OCI-LY7 (cell line): ENCODE measurements at regions not wholly inside any gene's neighbourhood (a gene's known extent, or its start where the extent isn't known, plus 50 kb on each side); places are given as distances from the start of the nearest gene placed in this dataset.

Experiments used
- BruUV-seq: library from RNA; stranded (reverse); fragments of 400-500 nt; replicated peaks from 2 replicates; lab custom pipeline; 2021; lab: Mats Ljungman, UMichigan
- CTCF ChIA-PET: fragments of 300-600 bp; sonication (Branson Sonifier 250); formaldehyde crosslinking; loops from one replicate; lab custom pipeline; 2022; ENCODE audit warnings: antibody characterized with exemption; ENCODE audit not compliant: unreplicated experiment; lab: Charles Lee
- POLR2A ChIA-PET: fragments of 300-600 bp; sonication (Branson Sonifier 250); formaldehyde crosslinking; loops from one replicate; lab custom pipeline; 2022; ENCODE audit warnings: antibody characterized with exemption; lab: Charles Lee
- DNase-seq: peaks from one replicate; pipeline ENCODE4 v3.0.0-alpha.2; 2015; ENCODE audit warnings: low spot score
- H2AFZ ChIP-seq: fragments of 200-600 bp; sonication (generic), shearing (Covaris generic); 2 replicates; pipeline ENCODE4 v1.6.1; 2014; ENCODE audit warnings: mild to moderate bottlenecking, antibody characterized with exemption, low read length, moderate library complexity
- H3K27ac ChIP-seq: fragments of 200-600 bp; sonication (generic); 2 replicates; pipeline ENCODE4 v1.5.1; 2014; ENCODE audit warnings: mixed run types, low read depth, mild to moderate bottlenecking, moderate library complexity, low read length, inconsistent platforms; ENCODE audit not compliant: poor library complexity, severe bottlenecking
- H3K36me3 ChIP-seq: fragments of 200-600 bp; sonication (generic); 2 replicates; pipeline ENCODE4 v1.6.1; 2014; ENCODE audit warnings: mild to moderate bottlenecking, antibody characterized with exemption, low read length, moderate library complexity, mixed read lengths; ENCODE audit not compliant: insufficient read depth
- H3K4me1 ChIP-seq: fragments of 200-600 bp; sonication (generic); 2 replicates; pipeline ENCODE4 v1.5.1; 2014; ENCODE audit warnings: mild to moderate bottlenecking, low read length; ENCODE audit not compliant: insufficient read depth, poor library complexity, severe bottlenecking
- H3K4me2 ChIP-seq: fragments of 200-600 bp; sonication (generic); 2 replicates; pipeline ENCODE4 v1.6.1; 2014; ENCODE audit warnings: mild to moderate bottlenecking, low read length
- H3K4me3 ChIP-seq: fragments of 200-600 bp; sonication (generic); 2 replicates; pipeline ENCODE4 v1.5.1; 2014; ENCODE audit warnings: mild to moderate bottlenecking, low read depth, low read length; ENCODE audit not compliant: poor library complexity, severe bottlenecking
- H3K79me2 ChIP-seq: fragments of 200-600 bp; sonication (generic); 2 replicates; pipeline ENCODE4 v1.6.1; 2016; ENCODE audit warnings: low read depth, mild to moderate bottlenecking, low read length, moderate library complexity, mixed read lengths; ENCODE audit not compliant: insufficient read depth
- H3K9me2 ChIP-seq: fragments of 200-600 bp; sonication (generic); 2 replicates; pipeline ENCODE4 v1.6.1; 2016; ENCODE audit warnings: mild to moderate bottlenecking, low read length, mixed read lengths; ENCODE audit not compliant: insufficient read depth
- H3K9me3 ChIP-seq: fragments of 200-600 bp; sonication (generic); 2 replicates; pipeline ENCODE4 v1.6.1; 2014; ENCODE audit warnings: mild to moderate bottlenecking, mixed run types, low read length, mixed read lengths
- H4K20me1 ChIP-seq: fragments of 200-600 bp; sonication (generic); 2 replicates; pipeline ENCODE4 v1.6.1; 2014; ENCODE audit warnings: mild to moderate bottlenecking, antibody characterized with exemption, low read length, moderate library complexity, mixed read lengths; ENCODE audit not compliant: insufficient read depth
- EZH2phosphoT487 ChIP-seq: fragments of 200-600 bp; sonication (generic); IDR thresholded peaks from 2 replicates; pipeline ENCODE4 v1.6.1; 2018; ENCODE audit warnings: low read depth, borderline replicate concordance, mild to moderate bottlenecking, mixed run types, antibody characterized with exemption, low read length, moderate library complexity, mixed read lengths
- intact Hi-C: fragments of 100-400 bp; cut with micrococcal nuclease; formaldehyde crosslinking; loops from one replicate; pipeline ENCODE4 v1.10.0; 2022; ENCODE audit not compliant: unreplicated experiment
- TF ChIP-seq, protein P1 (sequence below): fragments of 200-600 bp; sonication (generic); conservative IDR thresholded peaks from 2 replicates; pipeline ENCODE4 v1.5.1; 2014; ENCODE audit warnings: mild to moderate bottlenecking, antibody characterized with exemption, low read length, moderate library complexity, mixed read lengths

DNA sequence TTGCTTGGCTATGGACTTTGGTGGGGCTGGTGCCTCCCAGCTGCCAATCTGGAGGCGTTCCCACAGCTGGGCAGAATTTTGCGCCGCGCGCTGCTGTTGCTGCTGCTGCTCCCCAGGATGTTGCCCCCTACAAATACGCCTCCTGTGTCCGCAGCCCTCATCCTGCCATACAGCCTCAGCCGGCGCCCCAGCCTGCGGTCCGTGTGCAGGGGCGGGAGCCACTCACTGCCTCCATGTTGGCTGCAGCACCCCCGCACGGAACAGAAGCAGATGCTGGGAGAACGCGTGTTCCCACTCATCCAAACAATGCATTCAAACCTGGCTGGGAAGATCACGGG, 197.7 kb upstream of the MCTP2 start:
- DNase-seq: no peak
- Histone ChIP-seq H3K36me3 (no peaks in the 10 kb centered on the region), H3K79me2 (no peaks in the 10 kb centered on the region), H3K4me3 (no peak overlapping the region), H3K27ac (no peak overlapping the region), H3K4me2 (no peak overlapping the region), H3K9me3 (no peaks in the 10 kb centered on the region), H2AFZ (no peak overlapping the region), H3K9me2 (no peaks in the 10 kb centered on the region), H3K4me1 (no peaks in the 10 kb centered on the region), H4K20me1 (no peaks in the 10 kb centered on the region)
- intact Hi-C loops: no loop called here
- BruUV-seq: no TSS peak
- TF ChIP-seq, protein P1, sequence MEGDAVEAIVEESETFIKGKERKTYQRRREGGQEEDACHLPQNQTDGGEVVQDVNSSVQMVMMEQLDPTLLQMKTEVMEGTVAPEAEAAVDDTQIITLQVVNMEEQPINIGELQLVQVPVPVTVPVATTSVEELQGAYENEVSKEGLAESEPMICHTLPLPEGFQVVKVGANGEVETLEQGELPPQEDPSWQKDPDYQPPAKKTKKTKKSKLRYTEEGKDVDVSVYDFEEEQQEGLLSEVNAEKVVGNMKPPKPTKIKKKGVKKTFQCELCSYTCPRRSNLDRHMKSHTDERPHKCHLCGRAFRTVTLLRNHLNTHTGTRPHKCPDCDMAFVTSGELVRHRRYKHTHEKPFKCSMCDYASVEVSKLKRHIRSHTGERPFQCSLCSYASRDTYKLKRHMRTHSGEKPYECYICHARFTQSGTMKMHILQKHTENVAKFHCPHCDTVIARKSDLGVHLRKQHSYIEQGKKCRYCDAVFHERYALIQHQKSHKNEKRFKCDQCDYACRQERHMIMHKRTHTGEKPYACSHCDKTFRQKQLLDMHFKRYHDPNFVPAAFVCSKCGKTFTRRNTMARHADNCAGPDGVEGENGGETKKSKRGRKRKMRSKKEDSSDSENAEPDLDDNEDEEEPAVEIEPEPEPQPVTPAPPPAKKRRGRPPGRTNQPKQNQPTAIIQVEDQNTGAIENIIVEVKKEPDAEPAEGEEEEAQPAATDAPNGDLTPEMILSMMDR: no peak
- no peak for TF ChIP-seq EZH2phosphoT487
- ChIA-PET CTCF (no interaction called here), POLR2A (no interaction called here)

DNA sequence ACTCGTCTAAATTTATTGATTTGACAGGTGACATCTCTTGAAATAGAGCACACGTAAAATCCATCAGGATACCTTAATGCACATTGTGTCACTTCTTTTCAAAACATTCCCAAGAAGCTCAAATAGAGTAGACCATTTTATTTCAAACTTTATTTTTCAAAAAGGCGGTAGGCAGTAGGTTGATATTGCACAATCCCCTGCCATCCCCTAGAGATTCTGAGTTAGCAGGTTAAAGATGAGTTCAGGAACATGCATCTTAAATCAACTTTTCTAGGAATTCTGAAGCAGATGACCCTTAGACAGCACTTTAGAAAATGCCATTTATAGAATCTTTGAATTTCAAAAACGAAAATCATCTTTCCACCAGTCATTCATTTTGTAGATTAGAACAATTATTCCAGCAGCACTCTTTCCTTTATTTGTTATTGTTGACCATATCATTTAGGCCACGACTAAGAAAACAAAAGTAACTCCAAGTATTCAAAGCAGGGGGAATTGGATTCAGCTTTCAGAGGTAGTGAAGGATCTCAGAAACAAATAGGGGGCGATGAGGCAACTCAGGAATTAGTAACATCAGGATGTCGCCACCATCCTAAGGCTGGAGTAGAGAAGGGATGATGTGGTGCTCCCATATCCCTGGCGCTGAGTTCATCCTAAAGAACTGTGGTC, 198.2 kb upstream of the MCTP2 start:
- intact Hi-C loops: no loop called here
- Histone ChIP-seq H3K4me1 (no peaks in the 10 kb centered on the region), H3K36me3 (no peaks in the 10 kb centered on the region), H2AFZ (no peak overlapping the region), H4K20me1 (no peaks in the 10 kb centered on the region), H3K4me3 (no peak overlapping the region), H3K79me2 (no peaks in the 10 kb centered on the region), H3K27ac (no peak overlapping the region), H3K9me3 (no peaks in the 10 kb centered on the region), H3K4me2 (no peak overlapping the region), H3K9me2 (no peaks in the 10 kb centered on the region)
- TF ChIP-seq, protein P1: no peak
- no peak for TF ChIP-seq EZH2phosphoT487
- ChIA-PET CTCF (no interaction called here), POLR2A (no interaction called here)
- no TSS peak for BruUV-seq
- no peak for DNase-seq

DNA sequence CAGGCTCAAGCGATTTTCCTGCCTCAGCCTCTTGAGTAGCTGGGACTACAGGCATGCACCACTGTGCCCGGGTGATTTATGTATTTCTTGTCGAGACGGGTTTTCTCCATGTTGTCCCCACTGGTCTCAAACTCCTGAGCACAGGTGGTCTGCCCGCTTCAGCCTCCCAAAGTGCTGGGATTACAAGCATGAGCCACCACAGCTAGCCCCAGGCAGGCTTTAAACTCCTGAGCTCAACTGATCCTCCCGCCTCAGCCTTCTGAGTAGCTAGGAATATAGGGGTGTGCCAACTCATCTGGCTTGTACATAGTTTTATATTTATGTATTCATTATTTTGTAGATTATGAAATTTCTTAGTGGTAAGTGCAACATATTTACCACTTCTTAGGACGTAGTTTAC, 198.8 kb upstream of the MCTP2 start:
- intact Hi-C loops: no loop called here
- H3K79me2 ChIP-seq: no peaks in the 10 kb centered on the region
- TF ChIP-seq, protein P1: no peak
- TF ChIP-seq EZH2phosphoT487: no peak

More for the DNA sequence above, 198.8 kb upstream of the MCTP2 start:
- no peaks in the 10 kb centered on the region for H4K20me1 ChIP-seq
- H2AFZ ChIP-seq: no peak overlapping the region
- no peaks in the 10 kb centered on the region for H3K9me3 ChIP-seq
- H3K4me1 ChIP-seq: no peaks in the 10 kb centered on the region
- BruUV-seq: no TSS peak
- no peak overlapping the region for H3K4me3 ChIP-seq
- no peak overlapping the region for H3K4me2 ChIP-seq
- H3K27ac ChIP-seq: no peak overlapping the region
- DNase-seq: no peak
- no peaks in the 10 kb centered on the region for H3K36me3 ChIP-seq
- ChIA-PET POLR2A (no interaction called here), CTCF (no interaction called here)
- H3K9me2 ChIP-seq: no peaks in the 10 kb centered on the region
